CD4-positive, alpha-beta T cell treated with Interleukin-15 for 4 hours (primary cell): ENCODE measurements at regions not wholly inside any gene's neighbourhood (a gene's known extent, or its start where the extent isn't known, plus 50 kb on each side); places are given as distances from the start of the nearest gene placed in this dataset.
"Not testable (repeated sequence)": the region's sequence is repeated elsewhere in the genome, so short reads cannot be mapped to it uniquely, and the experiment has no call there.

ENCODE experiments used
- DNase-seq: peaks from one replicate; pipeline ENCODE4 v3.0.0-alpha.2; 2020; ENCODE audit warnings: low spot score

DNA sequence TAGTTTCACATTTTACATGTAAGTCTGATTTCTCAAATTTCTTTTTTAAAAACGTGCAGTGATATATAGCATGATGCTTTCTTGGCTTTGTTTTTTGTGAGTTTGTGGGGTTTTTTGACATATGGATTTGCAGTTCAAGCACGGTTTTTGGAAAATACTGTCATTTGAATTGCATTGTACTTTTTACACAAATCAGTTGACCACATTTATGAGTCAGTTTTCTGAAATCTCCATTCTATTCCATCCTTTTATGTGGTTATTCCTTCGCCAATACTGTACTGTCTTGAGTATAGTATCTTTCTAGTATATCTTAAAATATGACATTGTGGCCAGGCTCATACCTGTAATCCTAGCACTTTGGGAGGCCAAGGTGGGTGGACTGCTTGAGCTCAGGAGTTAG is 890.0 kb upstream of the CITED2 start:
- no peak for DNase-seq

- not testable (repeated sequence) for DNase-seq
Measured at GRCh38 chr6:140258302-140258701, 883.9 kb upstream of the CITED2 start.

- DNase-seq, result no peak
Measured at GRCh38 chr6:140256248-140256647, 881.8 kb upstream of the CITED2 start.

- DNase-seq, result no peak
Measured at GRCh38 chr6:140253096-140253495, 878.6 kb upstream of the CITED2 start.

- no peak for DNase-seq
Measured at GRCh38 chr6:140252099-140252498, 877.7 kb upstream of the CITED2 start.

- DNase-seq, result no peak
Measured at GRCh38 chr6:140245296-140246040, 871.0 kb upstream of the CITED2 start.

DNA sequence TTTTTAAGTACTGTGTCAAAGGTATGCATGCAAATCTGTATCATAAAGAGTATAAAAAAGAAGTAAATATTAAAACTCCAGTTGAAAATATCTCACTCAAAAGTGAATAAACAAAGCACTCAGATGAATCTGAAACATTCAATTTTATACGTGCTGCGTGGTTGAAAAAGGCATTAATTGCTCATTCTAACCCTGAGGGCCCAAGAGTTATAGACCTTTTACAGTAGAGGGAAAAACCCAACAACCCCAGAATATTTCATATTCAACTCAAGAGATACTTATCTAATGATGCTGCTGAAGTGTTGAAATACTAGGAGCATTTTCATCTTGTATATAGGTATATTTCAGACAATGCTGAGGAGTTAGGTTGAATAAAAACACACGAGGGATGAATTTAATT is 862.8 kb upstream of the CITED2 start:
- DNase-seq, result no peak

DNA sequence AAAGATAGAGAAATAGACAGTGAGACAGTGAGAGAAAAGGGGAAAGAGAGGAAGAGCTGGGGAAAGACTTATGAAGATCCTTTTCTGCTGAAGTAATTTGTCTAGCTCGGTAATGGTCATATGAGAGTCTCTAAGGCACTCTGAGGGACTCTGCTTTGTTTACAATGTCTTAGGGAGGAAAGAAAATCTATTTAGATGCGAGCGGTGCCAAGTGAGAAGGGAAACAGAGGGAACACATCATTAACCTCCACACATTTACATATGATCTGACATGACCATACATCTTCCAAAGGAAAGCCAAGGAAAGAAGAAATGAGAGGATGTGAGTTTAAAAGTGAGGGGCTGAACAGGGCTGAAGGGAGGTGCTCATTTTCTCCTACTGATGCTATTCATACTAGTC is 862.3 kb upstream of the CITED2 start:
- DNase-seq, result no peak

GRCh38 chr6:140230282-140230681 is 855.8 kb upstream of the CITED2 start:
- no peak for DNase-seq

GRCh38 chr6:140228491-140228890 is 854.0 kb upstream of the CITED2 start:
- no peak for DNase-seq

DNA sequence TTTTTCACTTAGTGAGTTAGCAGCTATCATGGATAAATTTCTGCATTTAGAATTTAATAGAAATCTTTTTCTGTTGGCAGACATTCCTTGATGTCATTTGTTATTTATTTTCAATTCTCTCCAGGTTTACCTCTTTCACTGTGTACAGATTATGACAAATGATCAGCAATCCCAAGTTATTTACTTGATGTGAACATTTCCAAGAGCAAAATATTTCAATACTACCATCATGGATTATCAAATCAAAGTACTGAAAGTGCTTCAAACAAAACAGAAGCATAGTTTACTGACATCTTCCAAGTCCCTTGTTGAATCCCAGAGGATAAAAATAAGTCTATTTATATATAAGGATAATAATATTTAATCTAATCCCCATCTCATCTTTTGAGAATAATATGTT is 852.2 kb upstream of the CITED2 start:
- no peak for DNase-seq

DNA sequence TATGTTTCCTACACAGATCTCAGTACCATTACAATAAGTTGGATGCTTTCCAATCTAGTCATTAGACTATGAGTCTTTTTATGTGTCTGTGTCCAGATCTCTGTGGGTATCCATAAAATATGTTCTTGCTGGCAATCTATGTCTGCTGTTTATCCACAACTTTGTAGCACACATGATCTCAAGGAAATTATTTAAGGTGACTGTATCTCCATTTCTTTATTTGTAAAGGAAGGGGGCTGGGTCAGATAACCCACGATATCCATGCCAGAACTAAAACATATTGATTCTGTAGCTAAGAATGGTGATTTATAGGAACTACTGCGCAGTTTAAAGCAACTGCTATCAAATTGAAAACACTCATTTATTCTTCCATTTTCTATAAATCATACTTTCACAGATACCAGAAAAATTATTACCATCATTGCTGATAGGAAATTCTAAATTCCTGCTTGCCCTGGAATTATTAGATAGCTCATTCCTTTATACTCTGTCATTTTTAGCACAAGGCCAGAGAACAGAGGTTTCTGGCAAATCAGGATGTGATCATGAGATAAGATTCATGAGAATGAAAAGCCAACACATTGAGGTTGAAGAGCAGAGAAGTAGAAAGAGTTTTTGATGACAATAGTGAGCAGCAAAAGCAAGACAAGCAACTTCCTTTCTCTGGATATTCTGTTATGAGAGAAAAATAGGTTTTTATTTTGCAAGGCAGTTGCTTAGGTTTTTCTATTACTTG is 851.4 kb upstream of the CITED2 start:
- DNase-seq, result no peak

GRCh38 chr6:140217283-140217682 is 842.8 kb upstream of the CITED2 start:
- no peak for DNase-seq

DNA sequence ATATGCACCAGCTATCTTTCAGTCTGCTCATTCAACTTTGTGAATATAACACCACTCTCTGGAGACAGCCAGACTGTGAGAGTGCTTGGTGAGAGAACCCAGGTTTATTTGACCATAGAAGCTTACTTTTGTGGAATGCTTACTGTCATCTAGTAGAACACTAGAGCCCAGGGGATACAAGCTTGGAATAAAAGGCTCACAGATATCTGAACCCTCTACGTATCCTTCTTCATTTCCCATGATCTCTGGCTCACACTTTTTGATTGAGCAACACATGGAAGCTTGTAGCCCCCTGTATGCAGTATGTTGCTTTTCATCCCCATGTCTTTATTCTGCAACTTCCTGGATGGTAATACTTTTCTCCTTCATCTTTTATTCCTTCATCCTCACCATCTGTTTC is 835.3 kb upstream of the CITED2 start:
- DNase-seq, result no peak

GRCh38 chr6:140208286-140208685 is 833.8 kb upstream of the CITED2 start:
- no peak for DNase-seq

DNA sequence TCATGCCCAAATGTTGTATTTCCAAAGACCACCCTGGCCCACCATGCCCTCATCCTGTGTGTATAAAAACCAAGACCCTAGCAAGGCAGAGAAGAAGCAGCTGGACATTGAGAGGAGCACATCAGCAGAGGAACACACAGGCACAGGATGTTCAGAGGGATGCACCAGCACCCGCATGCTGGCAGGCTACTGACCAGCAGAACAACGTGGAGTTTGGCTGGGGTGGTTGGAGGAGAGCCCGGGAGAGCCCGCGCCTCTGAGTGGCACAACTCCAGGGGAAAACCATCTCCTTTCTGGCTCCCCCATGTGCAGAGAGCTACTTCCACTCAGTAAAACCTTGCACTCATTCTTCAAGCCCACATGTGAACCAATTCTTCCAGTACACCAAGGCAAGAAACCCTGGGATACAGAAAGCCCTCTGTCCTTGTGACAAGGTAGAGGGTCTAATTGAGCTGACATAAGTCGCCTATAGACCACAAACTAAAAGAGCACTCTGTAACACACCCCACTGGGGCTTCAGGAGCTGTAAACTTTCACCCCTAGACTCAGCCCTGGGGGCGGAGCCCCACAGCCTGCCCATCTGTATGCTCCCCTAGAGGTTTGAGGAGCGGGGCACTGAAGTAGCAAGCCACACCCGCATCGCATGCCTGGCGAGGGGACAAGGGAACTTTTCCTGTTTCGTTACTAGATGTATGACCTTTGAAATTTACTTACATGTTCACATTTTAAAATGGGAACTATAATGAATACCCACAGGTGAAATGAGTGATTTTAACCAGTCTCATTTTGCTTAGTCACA is 831.5 kb upstream of the CITED2 start:
- DNase-seq, result no peak

DNA sequence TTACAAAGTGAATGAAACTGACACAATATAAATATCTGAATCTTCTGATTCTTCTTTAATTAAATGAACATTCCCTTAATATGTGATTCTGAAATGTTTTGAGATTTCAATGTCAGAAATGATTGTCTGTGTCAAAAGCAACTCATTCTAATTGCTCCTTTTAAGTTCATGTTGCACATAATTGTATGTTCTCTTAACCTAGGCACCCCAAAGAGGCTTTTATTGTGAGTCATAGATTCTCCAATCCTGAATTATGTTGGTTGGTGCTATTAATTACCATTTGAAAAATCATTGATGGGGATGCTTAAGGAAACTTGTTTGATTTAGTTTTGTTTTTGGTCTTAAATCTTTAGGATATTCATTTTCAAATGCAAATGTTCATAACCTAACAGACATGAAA is 829.7 kb upstream of the CITED2 start:
- DNase-seq, result no peak

DNA sequence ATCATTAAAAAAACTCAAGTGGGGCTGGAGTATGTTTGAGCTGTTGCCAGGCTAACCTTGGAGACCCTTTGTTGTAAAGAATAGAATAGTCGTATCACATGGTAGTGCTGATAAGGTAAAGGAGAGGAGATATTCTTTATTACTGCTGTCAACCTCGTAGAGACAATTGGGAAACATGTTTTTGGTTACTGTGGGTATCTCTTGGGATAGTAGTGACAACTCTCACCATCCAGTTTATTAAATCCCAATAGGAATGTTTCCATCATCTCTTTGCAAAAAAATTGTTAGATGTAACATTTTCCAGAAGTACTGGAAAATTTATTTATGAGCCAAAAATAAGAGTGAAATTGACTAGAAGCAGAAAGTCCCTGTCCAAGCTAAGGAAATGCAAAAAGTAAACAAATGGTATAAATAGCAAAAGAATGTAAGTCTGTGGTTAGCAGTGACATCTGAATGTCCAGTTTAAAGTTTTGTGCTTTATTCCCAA is 829.3 kb upstream of the CITED2 start:
- no peak for DNase-seq

GRCh38 chr6:140202964-140203515 is 828.6 kb upstream of the CITED2 start:
- no peak for DNase-seq

GRCh38 chr6:140201787-140202458 is 827.5 kb upstream of the CITED2 start:
- no peak for DNase-seq

DNA sequence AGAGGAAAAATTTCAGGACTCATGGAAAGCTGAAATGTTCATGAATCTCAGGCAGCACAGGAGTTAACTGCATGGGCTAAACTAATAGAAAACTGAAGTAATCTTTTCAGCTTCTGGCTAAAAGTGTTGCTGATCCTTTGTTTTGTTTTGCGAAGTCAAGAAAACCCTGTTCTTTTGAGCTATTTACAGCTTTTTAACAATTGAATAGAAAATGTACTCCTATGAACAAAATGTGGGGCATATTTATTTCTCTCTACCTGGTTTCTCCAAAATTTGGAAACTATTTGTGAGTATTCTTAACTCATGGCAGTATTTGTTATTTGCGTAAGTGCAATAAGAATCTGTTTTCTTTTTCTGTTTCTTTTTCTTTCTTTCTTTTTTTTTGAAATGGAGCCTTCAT is 818.8 kb upstream of the CITED2 start:
- DNase-seq, result no peak

DNA sequence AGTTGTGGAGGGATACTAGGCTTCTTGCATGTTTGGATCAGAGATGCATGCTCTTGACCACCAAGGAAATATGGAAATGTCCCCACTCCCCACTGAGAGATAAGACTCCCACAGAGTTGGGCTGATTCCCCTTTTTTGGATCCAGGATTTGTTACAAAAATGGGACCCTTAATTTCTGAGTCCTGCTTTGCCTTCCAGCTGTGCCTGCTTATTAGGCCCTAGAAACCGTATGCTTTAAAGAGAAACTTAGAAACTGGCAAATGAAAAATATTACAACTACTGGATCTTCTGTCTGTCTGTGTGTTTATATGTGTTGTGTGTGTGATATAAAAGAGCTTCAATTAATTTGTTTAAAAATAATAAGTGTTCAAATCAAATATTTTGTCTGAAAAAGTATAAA is 817.6 kb upstream of the CITED2 start:
- DNase-seq, result no peak
